AG09319 (cell line): ENCODE measurements at regions not wholly inside any gene's neighbourhood (a gene's known extent, or its start where the extent isn't known, plus 50 kb on each side); places are given as distances from the start of the nearest gene placed in this dataset.
"Not testable (repeated sequence)": the region's sequence is repeated elsewhere in the genome, so short reads cannot be mapped to it uniquely, and the experiment has no call there.

Experiments used
- DNase-seq: peaks from one replicate; pipeline ENCODE4 v3.0.0-alpha.2; 2010; ENCODE audit warnings: low read depth; ENCODE audit errors: extremely low read depth
- TF ChIP-seq, protein P1 (sequence below): IDR thresholded peaks from 2 replicates; pipeline ENCODE4 v1.5.1; 2011; ENCODE audit warnings: low read depth, mild to moderate bottlenecking, inconsistent platforms, low read length, moderate library complexity

DNA sequence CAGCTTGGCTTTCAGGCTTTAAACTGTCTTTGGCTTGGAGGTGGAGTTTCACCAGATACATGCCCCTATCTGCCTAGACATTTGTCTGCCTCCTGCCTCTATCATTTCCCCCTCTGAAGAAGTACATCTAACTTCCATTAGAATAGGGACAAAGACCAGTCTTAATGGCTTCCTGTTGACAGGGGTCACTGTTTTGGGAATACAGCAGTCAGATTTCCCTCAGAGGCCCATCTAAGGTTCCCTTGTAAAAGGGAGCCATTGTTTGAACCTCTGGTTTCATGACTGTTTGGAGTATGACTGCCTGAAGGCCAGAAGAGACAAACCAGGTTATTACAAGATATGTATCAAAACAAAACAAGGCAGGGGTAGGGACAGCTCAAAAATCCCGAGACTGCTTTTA is 665.7 kb upstream of the GJE1 start:
- no peak for DNase-seq
- TF ChIP-seq, protein P1, sequence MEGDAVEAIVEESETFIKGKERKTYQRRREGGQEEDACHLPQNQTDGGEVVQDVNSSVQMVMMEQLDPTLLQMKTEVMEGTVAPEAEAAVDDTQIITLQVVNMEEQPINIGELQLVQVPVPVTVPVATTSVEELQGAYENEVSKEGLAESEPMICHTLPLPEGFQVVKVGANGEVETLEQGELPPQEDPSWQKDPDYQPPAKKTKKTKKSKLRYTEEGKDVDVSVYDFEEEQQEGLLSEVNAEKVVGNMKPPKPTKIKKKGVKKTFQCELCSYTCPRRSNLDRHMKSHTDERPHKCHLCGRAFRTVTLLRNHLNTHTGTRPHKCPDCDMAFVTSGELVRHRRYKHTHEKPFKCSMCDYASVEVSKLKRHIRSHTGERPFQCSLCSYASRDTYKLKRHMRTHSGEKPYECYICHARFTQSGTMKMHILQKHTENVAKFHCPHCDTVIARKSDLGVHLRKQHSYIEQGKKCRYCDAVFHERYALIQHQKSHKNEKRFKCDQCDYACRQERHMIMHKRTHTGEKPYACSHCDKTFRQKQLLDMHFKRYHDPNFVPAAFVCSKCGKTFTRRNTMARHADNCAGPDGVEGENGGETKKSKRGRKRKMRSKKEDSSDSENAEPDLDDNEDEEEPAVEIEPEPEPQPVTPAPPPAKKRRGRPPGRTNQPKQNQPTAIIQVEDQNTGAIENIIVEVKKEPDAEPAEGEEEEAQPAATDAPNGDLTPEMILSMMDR = no peak

DNA sequence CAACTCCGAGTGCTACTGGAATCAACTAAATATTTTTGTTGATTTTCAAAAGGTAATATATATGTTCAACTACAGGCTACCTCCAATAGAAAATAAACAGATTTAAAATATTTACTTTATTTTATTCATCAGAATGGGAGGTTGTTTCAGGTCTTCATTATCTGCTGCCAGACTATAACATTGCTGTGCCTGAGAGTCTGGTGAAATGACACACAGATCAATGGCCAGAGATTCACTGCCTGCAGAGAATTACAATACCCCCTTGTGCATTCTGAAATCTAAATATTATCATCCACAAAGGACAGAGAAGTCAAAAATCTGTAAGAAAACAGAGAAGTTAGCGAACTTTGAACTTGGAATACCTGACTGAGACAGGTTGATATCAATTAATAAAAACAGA is 667.8 kb upstream of the GJE1 start:
- no peak for DNase-seq
- TF ChIP-seq, protein P1 = no peak

DNA sequence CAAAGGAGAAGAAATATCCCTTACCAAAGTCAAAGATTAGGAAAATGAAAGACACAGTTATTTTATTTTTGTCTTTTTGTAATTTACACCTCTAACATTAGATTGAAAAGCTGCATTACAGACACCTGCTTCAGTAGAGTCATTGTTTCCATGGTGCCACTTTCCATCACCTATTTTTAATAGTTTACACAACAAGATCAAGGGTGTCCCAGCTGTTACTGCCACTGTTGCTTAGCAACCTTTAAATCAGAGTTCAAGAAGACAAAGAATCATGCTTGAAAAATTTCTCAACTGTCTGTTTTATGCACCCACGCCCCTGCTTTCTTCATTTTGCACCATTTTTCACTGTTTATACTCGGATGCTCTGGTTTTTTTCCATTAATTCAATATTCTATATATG is 668.2 kb upstream of the GJE1 start:
- no peak for DNase-seq
- TF ChIP-seq, protein P1 = no peak

DNA sequence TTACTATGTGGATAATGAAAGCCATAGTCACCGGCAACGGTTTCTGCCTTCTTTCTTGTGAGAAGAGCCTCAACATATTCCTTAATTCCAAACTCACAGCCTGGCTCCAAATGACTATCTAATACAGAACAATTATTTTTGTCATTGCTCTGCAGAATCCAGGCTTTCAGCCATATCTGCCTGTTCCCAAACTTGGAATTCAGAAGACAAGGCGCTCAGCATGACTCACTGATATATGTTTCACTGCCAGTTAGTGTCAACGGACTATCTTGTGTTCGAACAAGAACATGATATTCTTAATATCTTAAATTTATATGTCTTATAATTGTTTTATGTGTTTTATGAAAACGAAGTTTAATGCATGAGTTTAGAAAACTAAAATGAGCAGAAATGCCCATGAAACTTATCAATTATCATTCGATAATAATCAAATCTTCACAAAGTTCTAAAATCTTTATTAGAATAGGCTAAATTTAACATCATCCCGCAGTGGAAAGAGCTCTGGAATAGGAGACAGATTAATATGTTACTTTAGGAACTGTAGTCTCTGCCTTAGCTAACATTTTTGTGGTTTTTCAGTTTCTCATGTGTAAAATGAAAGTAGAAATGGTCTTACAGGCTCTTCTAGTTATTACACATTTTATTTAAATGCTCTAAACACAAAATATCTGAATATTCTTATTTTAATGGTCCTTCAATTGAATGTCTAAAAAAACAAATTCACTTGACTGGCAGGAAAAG is 669.3 kb upstream of the GJE1 start:
- TF ChIP-seq, protein P1 = no peak
- DNase-seq = no peak

DNA sequence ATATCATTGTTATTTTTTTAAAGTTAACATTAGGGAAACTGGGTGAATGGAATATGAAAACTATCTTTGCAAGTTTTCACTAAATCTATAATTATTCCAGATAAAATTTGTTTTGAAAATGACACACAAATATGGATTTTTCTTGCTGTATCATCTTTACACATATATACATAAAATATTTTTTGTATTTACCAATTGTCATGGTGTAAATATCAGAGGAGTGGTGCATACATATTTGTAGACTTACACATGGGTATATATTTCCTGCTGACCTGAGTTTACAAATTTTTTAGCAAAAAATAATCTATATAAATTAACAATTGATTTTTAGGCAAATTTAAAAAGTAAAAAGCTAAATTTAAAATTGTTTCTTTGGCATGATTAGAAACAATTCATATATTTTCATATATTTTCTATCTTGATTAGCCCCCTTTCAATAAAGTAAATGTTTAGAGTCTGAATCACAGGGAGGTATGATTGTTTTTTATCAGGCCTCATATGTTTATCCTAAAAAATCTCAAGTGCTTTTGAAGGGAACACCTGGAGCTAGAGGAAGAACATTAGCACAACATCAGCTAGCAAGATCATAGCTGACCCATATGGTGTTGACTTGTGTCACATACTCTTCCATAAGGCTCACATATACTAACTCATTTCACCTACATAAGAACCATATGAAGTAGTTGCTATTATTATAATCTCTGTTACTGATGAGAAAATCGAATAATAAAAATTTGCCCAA is 671.8 kb upstream of the GJE1 start:
- no peak for DNase-seq
- TF ChIP-seq, protein P1 = no peak

DNA sequence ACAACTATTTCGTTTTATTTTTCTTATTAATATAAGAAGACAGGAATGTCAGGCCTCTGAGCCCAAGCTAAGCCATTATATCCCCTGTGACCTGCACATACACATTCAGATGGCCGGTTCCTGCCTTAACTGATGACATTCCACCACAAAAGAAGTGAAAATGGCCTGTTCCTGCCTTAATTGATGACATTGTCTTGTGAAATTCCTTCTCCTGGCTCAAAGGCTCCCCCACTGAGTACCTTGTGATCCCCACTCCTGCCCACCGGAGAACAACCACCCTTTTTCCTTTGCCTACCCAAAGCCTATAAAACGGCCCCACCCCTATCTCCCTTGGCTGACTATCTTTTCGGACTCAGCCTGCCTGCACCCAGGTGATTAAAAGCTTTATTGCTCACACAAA is 672.5 kb upstream of the GJE1 start:
- DNase-seq = not testable (repeated sequence)

DNA sequence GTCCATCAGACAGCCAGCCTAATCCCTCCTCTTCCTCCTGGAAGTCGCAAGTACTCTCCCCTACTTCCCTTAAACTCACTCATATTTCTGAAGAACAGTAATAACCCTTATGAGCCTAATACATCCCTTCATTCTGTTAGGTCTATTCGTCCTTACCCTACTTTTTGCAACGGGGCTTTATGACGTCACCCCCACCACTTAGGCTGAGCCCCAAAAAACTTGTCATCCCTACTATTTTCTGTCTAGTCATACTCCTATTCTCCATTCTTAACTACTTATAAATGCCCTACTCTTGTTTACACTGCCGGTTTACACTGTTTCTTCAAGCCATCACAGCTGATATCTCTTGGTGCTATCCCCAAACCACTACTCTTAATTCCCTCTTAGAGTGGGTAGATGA is 674.7 kb upstream of the GJE1 start:
- DNase-seq = not testable (repeated sequence)

DNA sequence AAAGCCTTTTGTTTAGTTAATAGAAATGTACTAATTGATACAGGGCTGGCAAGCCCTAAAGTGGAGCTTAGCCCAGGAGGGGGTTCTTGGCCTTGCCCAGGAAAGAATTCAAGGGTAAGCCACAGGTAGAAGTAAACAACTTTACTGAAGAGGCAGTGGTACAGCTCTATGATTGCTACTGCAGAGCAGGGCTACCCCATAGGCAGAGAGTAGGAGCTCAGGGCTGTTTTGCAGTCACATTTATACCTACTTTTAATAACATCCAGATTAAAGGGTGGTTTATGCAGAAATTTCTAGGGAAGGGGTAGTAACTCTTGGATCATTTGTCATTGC is 680.4 kb upstream of the GJE1 start:
- no peak for DNase-seq
- TF ChIP-seq, protein P1 = no peak
